ENCODE measurements at regions not wholly inside any gene's neighbourhood (a gene's known extent, or its start where the extent isn't known, plus 50 kb on each side); places are given as distances from the start of the nearest gene placed in this dataset.

DNA sequence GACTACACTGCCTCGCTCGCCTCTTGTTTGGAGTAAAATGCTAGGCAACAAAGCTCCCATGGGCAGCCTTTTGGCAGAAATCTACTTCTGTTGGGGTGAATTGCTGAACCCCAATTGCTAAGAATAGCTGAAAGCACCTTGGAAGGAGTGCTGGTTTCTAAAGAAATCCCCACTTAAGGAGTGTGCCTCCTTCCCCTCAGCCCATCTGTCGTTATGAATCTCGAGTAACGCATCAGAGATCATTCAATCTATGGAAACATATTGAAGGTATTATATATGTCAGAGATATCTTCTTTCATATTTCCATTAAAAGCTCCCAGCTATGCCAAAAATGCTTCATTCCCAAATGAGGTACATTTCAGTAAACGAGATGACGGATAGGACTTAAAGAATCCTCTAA, 229.6 kb upstream of the BLID start:
- no peaks in the 10 kb centered on the region for H3K36me3 Mint-ChIP-seq (ENCODE audit: low read depth)
- H3K9me3 Mint-ChIP-seq, result peaks cover 2% of the 10 kb centered on the region
- H3K4me3 Mint-ChIP-seq, result no peak overlapping the region
- no peak overlapping the region for H3K27ac Mint-ChIP-seq
- TF ChIP-seq CTCF (IDR thresholded peaks at IDR 0.05), result no peak
- peaks cover 14% of the 10 kb centered on the region for H3K4me1 Mint-ChIP-seq
- peaks cover 9% of the 10 kb centered on the region for H3K27me3 Mint-ChIP-seq (ENCODE audit: low read depth, poor library complexity)
- no peak for DNase-seq

DNA sequence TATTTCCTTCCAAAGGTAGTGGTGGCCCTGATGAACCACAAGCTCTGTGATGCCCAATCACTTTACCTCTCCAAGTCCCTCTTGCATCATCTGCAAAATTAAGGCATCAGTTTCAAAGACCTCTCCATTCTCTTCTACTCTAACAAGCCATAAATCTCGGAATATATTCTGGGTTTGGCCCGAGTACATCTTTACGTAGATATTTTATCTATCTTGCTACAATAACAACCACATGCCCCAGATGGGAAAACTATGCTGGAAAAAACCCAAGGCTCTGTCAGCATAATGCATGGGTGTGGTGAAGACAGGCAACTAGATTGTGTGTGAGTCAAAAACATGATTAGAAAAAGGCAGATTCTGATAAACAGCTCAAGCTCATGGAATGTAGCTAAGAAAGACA, 228.2 kb upstream of the BLID start:
- H3K9me3 Mint-ChIP-seq, result no peaks in the 10 kb centered on the region

DNA sequence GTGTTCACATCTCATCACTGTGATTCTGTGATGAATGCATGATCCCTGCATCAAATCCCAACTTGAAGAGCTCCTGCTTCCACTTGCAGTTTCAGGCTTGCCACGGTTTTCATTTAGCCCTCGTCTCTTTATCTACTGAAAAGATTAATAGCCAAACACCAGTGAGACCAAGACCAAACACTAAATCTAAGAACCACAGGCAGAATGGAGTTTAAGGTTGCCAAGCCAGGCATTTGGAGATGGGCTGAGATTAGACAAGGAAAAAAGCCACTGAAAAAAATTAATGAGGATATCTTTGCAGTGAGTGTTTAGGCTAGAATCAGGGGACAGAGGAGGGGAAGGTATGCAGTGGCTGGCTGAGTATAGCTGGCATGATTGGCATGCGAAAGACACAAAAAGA, 227.2 kb upstream of the BLID start:
- Mint-ChIP-seq H3K9me3 (no peaks in the 10 kb centered on the region), H3K36me3 (ENCODE audit: low read depth) (no peaks in the 10 kb centered on the region), H3K4me3 (no peak overlapping the region), H3K27ac (no peak overlapping the region), H3K4me1 (peaks cover 14% of the 10 kb centered on the region), H3K27me3 (ENCODE audit: low read depth, poor library complexity) (peaks cover 6% of the 10 kb centered on the region)
- DNase-seq, result no peak
- no peak for TF ChIP-seq CTCF (IDR thresholded peaks at IDR 0.05)

More for the DNA sequence above, 228.2 kb upstream of the BLID start:
- no peak overlapping the region for H3K4me3 Mint-ChIP-seq
- no peak for TF ChIP-seq CTCF (IDR thresholded peaks at IDR 0.05)
- no peak for DNase-seq
- no peaks in the 10 kb centered on the region for H3K36me3 Mint-ChIP-seq (ENCODE audit: low read depth)
- peaks cover 6% of the 10 kb centered on the region for H3K27me3 Mint-ChIP-seq (ENCODE audit: low read depth, poor library complexity)
- H3K4me1 Mint-ChIP-seq, result peaks cover 14% of the 10 kb centered on the region
- no peak overlapping the region for H3K27ac Mint-ChIP-seq

DNA sequence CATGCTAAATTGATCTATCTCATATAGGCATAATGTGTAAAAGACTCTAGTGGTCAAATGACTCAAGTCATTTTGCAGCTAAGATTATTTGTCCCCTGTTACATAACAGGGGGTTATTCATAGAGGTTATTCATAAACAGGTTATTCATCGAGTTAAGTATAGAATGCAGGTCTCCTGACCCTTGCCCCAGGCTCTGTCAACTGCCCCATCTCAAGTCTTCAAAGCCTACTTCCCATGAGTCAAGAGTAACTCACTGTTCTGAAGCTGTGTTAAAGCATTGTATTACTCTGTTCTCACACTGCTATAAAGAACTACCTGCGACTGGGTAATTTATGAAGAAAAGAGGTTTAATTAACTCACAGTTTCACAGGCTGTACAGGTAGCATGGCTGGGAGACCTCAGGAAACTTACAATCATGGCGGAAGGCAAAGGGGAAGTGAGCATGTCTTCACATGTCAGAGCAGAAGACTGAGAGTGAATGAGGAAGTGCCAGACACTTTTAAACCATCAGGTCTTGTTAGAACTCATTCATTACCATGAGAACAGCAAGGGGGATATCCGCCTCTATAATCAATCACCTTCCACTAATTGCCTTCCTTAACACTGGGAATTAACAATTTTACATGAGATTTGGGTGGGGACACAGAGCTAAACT, 226.2 kb upstream of the BLID start:
- peaks cover 6% of the 10 kb centered on the region for H3K27me3 Mint-ChIP-seq (ENCODE audit: low read depth, poor library complexity)
- H3K4me1 Mint-ChIP-seq, result peaks cover 14% of the 10 kb centered on the region
- H3K9me3 Mint-ChIP-seq, result no peaks in the 10 kb centered on the region
- H3K4me3 Mint-ChIP-seq, result no peak overlapping the region
- no peak for TF ChIP-seq CTCF (IDR thresholded peaks at IDR 0.05)
- no peak for DNase-seq
- H3K36me3 Mint-ChIP-seq (ENCODE audit: low read depth), result no peaks in the 10 kb centered on the region
- no peak overlapping the region for H3K27ac Mint-ChIP-seq

GRCh38 chr11:122341477-122341876, 225.5 kb upstream of the BLID start:
- H3K36me3 Mint-ChIP-seq (ENCODE audit: low read depth), result no peaks in the 10 kb centered on the region
- peaks cover 13% of the 10 kb centered on the region for H3K27me3 Mint-ChIP-seq (ENCODE audit: low read depth, poor library complexity)
- H3K27ac Mint-ChIP-seq, result no peak overlapping the region
- H3K4me1 Mint-ChIP-seq, result peaks cover 14% of the 10 kb centered on the region
- H3K9me3 Mint-ChIP-seq, result no peaks in the 10 kb centered on the region
- no peak for DNase-seq
- TF ChIP-seq CTCF (IDR thresholded peaks at IDR 0.05), result no peak
- no peak overlapping the region for H3K4me3 Mint-ChIP-seq

GRCh38 chr11:122340607-122341290, 224.7 kb upstream of the BLID start:
- Mint-ChIP-seq H3K4me3 (no peak overlapping the region), H3K9me3 (no peaks in the 10 kb centered on the region), H3K4me1 (peaks cover 14% of the 10 kb centered on the region), H3K27ac (no peak overlapping the region), H3K36me3 (ENCODE audit: low read depth) (no peaks in the 10 kb centered on the region), H3K27me3 (ENCODE audit: low read depth, poor library complexity) (peaks cover 14% of the 10 kb centered on the region)
- TF ChIP-seq CTCF (IDR thresholded peaks at IDR 0.05), result no peak
- DNase-seq, result no peak
